A673 (cell line): ENCODE measurements at regions not wholly inside any gene's neighbourhood (a gene's known extent, or its start where the extent isn't known, plus 50 kb on each side); places are given as distances from the start of the nearest gene placed in this dataset.

Experiments
- BruUV-seq: library from RNA; stranded (reverse); fragments of 400-500 nt; replicated peaks from 2 replicates; lab custom pipeline; 2021; lab: Mats Ljungman, UMichigan
- CTCF ChIA-PET: fragments of 300-600 bp; sonication (Branson Sonifier 250); formaldehyde crosslinking; loops from one replicate; lab custom pipeline; 2022; ENCODE audit warnings: antibody characterized with exemption; lab: Charles Lee
- POLR2A ChIA-PET: fragments of 300-600 bp; sonication (Branson Sonifier 250); formaldehyde crosslinking; loops from one replicate; lab custom pipeline; 2022; ENCODE audit warnings: antibody characterized with exemption; ENCODE audit not compliant: low non-redundant PET; lab: Charles Lee
- DNase-seq: peaks from one replicate; pipeline ENCODE4 v3.0.0-alpha.2; 2015; ENCODE audit warnings: low spot score
- H3K27ac ChIP-seq: fragments of 200-600 bp; sonication (generic); 2 replicates; pipeline ENCODE4 v1.5.1; 2016; ENCODE audit warnings: mixed run types, low read depth, mild to moderate bottlenecking, mixed read lengths, antibody characterized with exemption, low read length; ENCODE audit not compliant: poor library complexity, severe bottlenecking
- H3K27me3 ChIP-seq: fragments of 200-600 bp; sonication (generic); replicated peaks from 2 replicates; pipeline ENCODE4 v1.6.1; 2017; ENCODE audit warnings: mixed run types, low read depth, mild to moderate bottlenecking, mixed read lengths, antibody characterized with exemption, low read length; ENCODE audit not compliant: insufficient read depth, poor library complexity
- H3K36me3 ChIP-seq: fragments of 200-600 bp; sonication (generic); 2 replicates; pipeline ENCODE4 v1.6.1; 2016; ENCODE audit warnings: mixed run types, mild to moderate bottlenecking, mixed read lengths, antibody characterized with exemption, low read length; ENCODE audit not compliant: insufficient read depth, poor library complexity, severe bottlenecking
- H3K4me1 ChIP-seq: fragments of 200-600 bp; sonication (generic); 2 replicates; pipeline ENCODE4 v1.6.1; 2017; ENCODE audit warnings: mixed run types, mild to moderate bottlenecking, mixed read lengths, antibody characterized with exemption, low read length; ENCODE audit not compliant: insufficient read depth, poor library complexity, severe bottlenecking
- H3K4me3 ChIP-seq: fragments of 200-600 bp; sonication (generic); 2 replicates; pipeline ENCODE4 v1.5.1; 2016; ENCODE audit warnings: low read depth, mixed run types, mild to moderate bottlenecking, mixed read lengths, low read length; ENCODE audit not compliant: poor library complexity, severe bottlenecking
- H3K9me3 ChIP-seq: fragments of 200-600 bp; sonication (generic); 2 replicates; pipeline ENCODE4 v1.6.1; 2016; ENCODE audit warnings: mixed run types, low read depth, mild to moderate bottlenecking, mixed read lengths, antibody characterized with exemption, low read length; ENCODE audit not compliant: poor library complexity, severe bottlenecking
- EZH2 ChIP-seq: fragments of 200-600 bp; sonication (generic); IDR thresholded peaks from 2 replicates; pipeline ENCODE4 v1.6.1; 2017; ENCODE audit warnings: borderline replicate concordance, low read depth, mild to moderate bottlenecking, mixed read lengths, antibody characterized with exemption, low read length; ENCODE audit not compliant: poor library complexity, severe bottlenecking
- intact Hi-C: fragments of 100-400 bp; cut with micrococcal nuclease; formaldehyde crosslinking; loops from one replicate; pipeline ENCODE4 v1.10.0; 2022; ENCODE audit not compliant: unreplicated experiment
- TF ChIP-seq, protein P1 (sequence below): fragments of 300-800, 200-600 bp; sonication (generic); conservative IDR thresholded peaks from 2 replicates; pipeline ENCODE4 v1.5.1; 2017; ENCODE audit warnings: low read depth, mild to moderate bottlenecking, antibody characterized with exemption, low read length, moderate library complexity, mixed read lengths

- H3K36me3 ChIP-seq: no peaks in the 10 kb centered on the region
- DNase-seq: no peak
- no peaks in the 10 kb centered on the region for H3K4me1 ChIP-seq
- H3K4me3 ChIP-seq: no peak overlapping the region
- intact Hi-C loops: no loop called here
- CTCF ChIA-PET: no interaction called here
- H3K27ac ChIP-seq: no peak overlapping the region
- TF ChIP-seq, protein P1, sequence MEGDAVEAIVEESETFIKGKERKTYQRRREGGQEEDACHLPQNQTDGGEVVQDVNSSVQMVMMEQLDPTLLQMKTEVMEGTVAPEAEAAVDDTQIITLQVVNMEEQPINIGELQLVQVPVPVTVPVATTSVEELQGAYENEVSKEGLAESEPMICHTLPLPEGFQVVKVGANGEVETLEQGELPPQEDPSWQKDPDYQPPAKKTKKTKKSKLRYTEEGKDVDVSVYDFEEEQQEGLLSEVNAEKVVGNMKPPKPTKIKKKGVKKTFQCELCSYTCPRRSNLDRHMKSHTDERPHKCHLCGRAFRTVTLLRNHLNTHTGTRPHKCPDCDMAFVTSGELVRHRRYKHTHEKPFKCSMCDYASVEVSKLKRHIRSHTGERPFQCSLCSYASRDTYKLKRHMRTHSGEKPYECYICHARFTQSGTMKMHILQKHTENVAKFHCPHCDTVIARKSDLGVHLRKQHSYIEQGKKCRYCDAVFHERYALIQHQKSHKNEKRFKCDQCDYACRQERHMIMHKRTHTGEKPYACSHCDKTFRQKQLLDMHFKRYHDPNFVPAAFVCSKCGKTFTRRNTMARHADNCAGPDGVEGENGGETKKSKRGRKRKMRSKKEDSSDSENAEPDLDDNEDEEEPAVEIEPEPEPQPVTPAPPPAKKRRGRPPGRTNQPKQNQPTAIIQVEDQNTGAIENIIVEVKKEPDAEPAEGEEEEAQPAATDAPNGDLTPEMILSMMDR: no peak
- TF ChIP-seq EZH2: no peak
- no TSS peak for BruUV-seq
- no peaks in the 10 kb centered on the region for H3K9me3 ChIP-seq
- peaks cover 37% of the 10 kb centered on the region for H3K27me3 ChIP-seq
- POLR2A ChIA-PET: interaction anchor here (0.7 kb wide), 1 partner anchor 17 kb away, joined by 3 read pairs; no protein-coding TSS in a partner anchor
These were observed 68.9 kb upstream of the EFEMP1 start for GRCh38 chr2:55992455-55992854.

- H3K27ac ChIP-seq: no peak overlapping the region
- no peak for TF ChIP-seq EZH2
- TF ChIP-seq, protein P1: no peak
- ChIA-PET POLR2A (interaction anchor here (0.6 kb wide), 1 partner anchor 16 kb away, joined by 6 read pairs; no protein-coding TSS in a partner anchor), CTCF (no interaction called here)
- intact Hi-C loops: no loop called here
- H3K4me1 ChIP-seq: no peaks in the 10 kb centered on the region
- no peak for DNase-seq
- peaks cover 34% of the 10 kb centered on the region for H3K27me3 ChIP-seq
- no peaks in the 10 kb centered on the region for H3K36me3 ChIP-seq
- no peaks in the 10 kb centered on the region for H3K9me3 ChIP-seq
- BruUV-seq: no TSS peak
- H3K4me3 ChIP-seq: no peak overlapping the region
These were observed 70.1 kb upstream of the EFEMP1 start for GRCh38 chr2:55993685-55994084.

DNA sequence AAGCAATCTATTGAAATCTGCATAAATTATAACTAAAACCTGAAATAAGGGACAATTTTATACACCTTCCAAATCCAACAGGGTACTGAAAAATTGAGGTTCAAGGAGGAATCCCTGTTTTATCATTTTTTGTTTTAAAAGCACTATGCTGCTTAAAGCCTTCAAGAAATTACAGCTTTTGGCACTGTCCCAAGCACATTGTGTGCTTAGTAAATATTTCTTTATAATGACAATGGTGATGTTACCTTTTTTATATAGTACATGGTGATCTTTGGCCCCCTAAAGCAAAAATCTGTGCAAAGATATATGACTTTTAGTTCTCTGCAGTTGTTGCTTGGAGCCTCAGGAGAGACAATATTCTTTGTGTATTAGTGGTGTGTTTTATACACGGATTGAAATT, 71.6 kb upstream of the EFEMP1 start:
- H3K27me3 ChIP-seq: peaks cover 39% of the 10 kb centered on the region
- POLR2A ChIA-PET: no interaction called here
- H3K4me3 ChIP-seq: no peak overlapping the region
- no peaks in the 10 kb centered on the region for H3K9me3 ChIP-seq
- no TSS peak for BruUV-seq
- no peaks in the 10 kb centered on the region for H3K4me1 ChIP-seq
- H3K36me3 ChIP-seq: no peaks in the 10 kb centered on the region
- CTCF ChIA-PET: no interaction called here
- no peak for DNase-seq
- TF ChIP-seq EZH2: no peak
- TF ChIP-seq, protein P1: no peak
- intact Hi-C loops: no loop called here
- no peak overlapping the region for H3K27ac ChIP-seq
